Thyroid gland (tissue), 4 donors: ENCODE measurements at regions not wholly inside any gene's neighbourhood (a gene's known extent, or its start where the extent isn't known, plus 50 kb on each side); places are given as distances from the start of the nearest gene placed in this dataset.

ENCODE experiments used
- DNase-seq, 2 donors: peaks; one replicate each; pipeline ENCODE4 v3.0.0-alpha.2; 2019
- H3K27ac ChIP-seq, 3 donors: fragments of 200-600 bp; sonication (generic); 1 replicate in 2 of 3; 2 replicates in 1 of 3; pipeline ENCODE4 v1.5.1; 2016 to 2019; ENCODE audit warnings: mild to moderate bottlenecking in 1 of 3, moderate library complexity in 1 of 3
- H3K27me3 ChIP-seq: fragments of 200-600 bp; sonication (generic); one replicate; pipeline ENCODE4 v1.5.1; 2019
- H3K36me3 ChIP-seq, 2 donors: fragments of 200-600 bp; sonication (generic); one replicate each; pipeline ENCODE4 v1.5.1; 2016 to 2019
- H3K4me1 ChIP-seq, 2 donors: fragments of 200-600 bp; sonication (generic); one replicate each; pipeline ENCODE4 v1.5.1; 2017 to 2019
- H3K4me3 ChIP-seq, 3 donors: fragments of 200-600 bp; sonication (generic); replicated peaks in 1 of 3; 1 replicate in 2 of 3; 2 replicates in 1 of 3; pipeline ENCODE4 v1.5.1; 2016; ENCODE audit warnings: mild to moderate bottlenecking in 1 of 3
- H3K9me3 ChIP-seq: fragments of 200-600 bp; sonication (generic); one replicate; pipeline ENCODE4 v1.5.1; 2017
- CTCF ChIP-seq, 6 experiments: fragments of 200-600 bp in 3 of 6; fragments of 450-650 bp in 3 of 6; sonication (generic) in 3 of 6; IDR thresholded peaks; one replicate each; pipeline ENCODE4 v1.5.1; 2016 to 2019; ENCODE audit warnings: antibody characterized with exemption in 6 of 6, mild to moderate bottlenecking in 2 of 6, inconsistent platforms in 1 of 6, moderate library complexity in 1 of 6
- POLR2A ChIP-seq, 2 donors: fragments of 450-650 bp; IDR thresholded peaks; one replicate each; pipeline ENCODE4 v1.6.1; 2017; ENCODE audit warnings: antibody characterized with exemption in 2 of 2, mild to moderate bottlenecking in 2 of 2, moderate library complexity in 1 of 2
- WGBS, 2 donors: methylation state at CpG; one replicate each; pipeline ENCODE4 v1.1.5; 2017; 5-methylcytosine and 5-hydroxymethylcytosine counted together
- intact Hi-C: fragments of 100-400 bp; cut with DNase I; formaldehyde crosslinking; loops from one replicate; pipeline ENCODE4 v1.15.1; 2023

- intact Hi-C loops, result no loop called here
- TF ChIP-seq CTCF (IDR thresholded peaks at IDR 0.05) (no peak), POLR2A (IDR thresholded peaks at IDR 0.05) (no peak)
- Histone ChIP-seq H3K4me3 (no peak overlapping the region), H3K36me3 (no peaks in the 10 kb centered on the region), H3K27me3 (no peaks in the 10 kb centered on the region), H3K4me1 (no peaks in the 10 kb centered on the region), H3K9me3 (no peaks in the 10 kb centered on the region), H3K27ac (no peak overlapping the region)
- no peak for DNase-seq
- WGBS, 2 donors, result 94 to 95% methylated on average over 4 of the region's 4 CpGs
Observed at GRCh38 chr4:13236485-13236884, 247.7 kb downstream of the RAB28 start.

GRCh38 chr4:13233755-13234154, 250.4 kb downstream of the RAB28 start:
- Histone ChIP-seq H3K4me3 (no peak overlapping the region), H3K9me3 (no peaks in the 10 kb centered on the region), H3K4me1 (no peaks in the 10 kb centered on the region), H3K27ac (no peak overlapping the region), H3K27me3 (no peaks in the 10 kb centered on the region), H3K36me3 (no peaks in the 10 kb centered on the region)
- TF ChIP-seq POLR2A (IDR thresholded peaks at IDR 0.05), result no peak
- TF ChIP-seq CTCF (IDR thresholded peaks at IDR 0.05), result no peak
- no peak for DNase-seq
- intact Hi-C loops, result no loop called here
- 88 to 90% methylated on average over 1 of the region's 1 CpG for WGBS, 2 donors

GRCh38 chr4:13219971-13220370, 264.2 kb downstream of the RAB28 start:
- no peaks in the 10 kb centered on the region for H3K4me1 ChIP-seq
- no peaks in the 10 kb centered on the region for H3K36me3 ChIP-seq
- intact Hi-C loops, result no loop called here
- no peak overlapping the region for H3K27ac ChIP-seq
- DNase-seq, result no peak
- no peak overlapping the region for H3K4me3 ChIP-seq
- no peaks in the 10 kb centered on the region for H3K9me3 ChIP-seq
- TF ChIP-seq CTCF (IDR thresholded peaks at IDR 0.05) (no peak), POLR2A (IDR thresholded peaks at IDR 0.05) (no peak)
- 92 to 96% methylated on average over 4 of the region's 4 CpGs for WGBS, 2 donors
- H3K27me3 ChIP-seq, result no peaks in the 10 kb centered on the region

- no peak for TF ChIP-seq POLR2A (IDR thresholded peaks at IDR 0.05)
- intact Hi-C loops, result no loop called here
- H3K4me3 ChIP-seq, result no peak overlapping the region
- 67 to 73% methylated on average over 4 of the region's 4 CpGs for WGBS, 2 donors
- H3K36me3 ChIP-seq, result no peaks in the 10 kb centered on the region
- no peaks in the 10 kb centered on the region for H3K4me1 ChIP-seq
- no peak for DNase-seq
- H3K9me3 ChIP-seq, result no peaks in the 10 kb centered on the region
- no peaks in the 10 kb centered on the region for H3K27me3 ChIP-seq
- H3K27ac ChIP-seq, result no peak overlapping the region
Observed at GRCh38 chr4:13218326-13218958, 265.7 kb downstream of the RAB28 start.

GRCh38 chr4:13215560-13215959, 268.6 kb downstream of the RAB28 start:
- Histone ChIP-seq H3K9me3 (no peaks in the 10 kb centered on the region), H3K4me3 (no peak overlapping the region), H3K4me1 (no peaks in the 10 kb centered on the region), H3K27ac (no peak overlapping the region), H3K36me3 (no peaks in the 10 kb centered on the region), H3K27me3 (no peaks in the 10 kb centered on the region)
- TF ChIP-seq POLR2A (IDR thresholded peaks at IDR 0.05) (no peak), CTCF (IDR thresholded peaks at IDR 0.05) (no peak)
- WGBS, 2 donors, result 93 to 94% methylated on average over 5 of the region's 5 CpGs
- no peak for DNase-seq
- intact Hi-C loops, result no loop called here
